Astrocyte (in vitro differentiated cells and primary cell): ENCODE measurements at regions not wholly inside any gene's neighbourhood (a gene's known extent, or its start where the extent isn't known, plus 50 kb on each side); places are given as distances from the start of the nearest gene placed in this dataset.

ENCODE experiments used
- DNase-seq: peaks from one replicate; pipeline ENCODE4 v3.0.0-alpha.2; 2010; ENCODE audit warnings: low read depth
- FAIRE-seq: peaks from 2 replicates; lab custom pipeline; 2011; peaks lifted over from hg19 to GRCh38; lab: Jason Lieb, UNC
- H2AFZ ChIP-seq: 2 replicates; pipeline ENCODE4 v1.6.0; 2012; ENCODE audit warnings: low read depth, low read length, inconsistent platforms
- H3K27ac ChIP-seq: 2 replicates; pipeline ENCODE4 v1.5.1; 2011; ENCODE audit warnings: low read depth, low read length, inconsistent platforms
- H3K27me3 ChIP-seq: 2 replicates; pipeline ENCODE4 v1.6.0; 2011; ENCODE audit warnings: low read length, inconsistent platforms; ENCODE audit not compliant: insufficient read depth
- H3K36me3 ChIP-seq: 2 replicates; pipeline ENCODE4 v1.5.1; 2011; ENCODE audit warnings: low read length, inconsistent platforms; ENCODE audit not compliant: insufficient read depth
- H3K4me1 ChIP-seq: 2 replicates; pipeline ENCODE4 v1.5.1; 2011; ENCODE audit warnings: low read length, inconsistent platforms; ENCODE audit not compliant: insufficient read depth
- H3K4me2 ChIP-seq: 2 replicates; pipeline ENCODE4 v1.6.0; 2012; ENCODE audit warnings: low read length, inconsistent platforms
- H3K4me3 ChIP-seq: 2 replicates; pipeline ENCODE4 v1.5.1; 2011; ENCODE audit warnings: low read depth, mild to moderate bottlenecking, low read length, inconsistent platforms; ENCODE audit not compliant: insufficient read depth
- H3K79me2 ChIP-seq: 2 replicates; pipeline ENCODE4 v1.6.0; 2012; ENCODE audit warnings: mild to moderate bottlenecking, low read length, inconsistent platforms; ENCODE audit not compliant: insufficient read depth
- H3K9ac ChIP-seq: 2 replicates; pipeline ENCODE4 v1.6.0; 2012; ENCODE audit warnings: mild to moderate bottlenecking, low read length, inconsistent platforms
- H3K9me3 ChIP-seq: 2 replicates; pipeline ENCODE4 v1.5.1; 2012; ENCODE audit warnings: low read depth, mild to moderate bottlenecking, low read length, inconsistent platforms; ENCODE audit not compliant: insufficient read depth
- H4K20me1 ChIP-seq: 2 replicates; pipeline ENCODE4 v1.6.0; 2012; ENCODE audit warnings: low read length, inconsistent platforms; ENCODE audit not compliant: insufficient read depth
- H3K27ac Mint-ChIP-seq: one replicate; pipeline ENCODE4 v1.8.0; 2021; ENCODE audit warnings: mild to moderate bottlenecking, mixed read lengths; ENCODE audit not compliant: unreplicated experiment
- H3K27me3 Mint-ChIP-seq: one replicate; pipeline ENCODE4 v1.8.0; 2021; ENCODE audit warnings: low read depth, mixed read lengths; ENCODE audit not compliant: unreplicated experiment
- H3K36me3 Mint-ChIP-seq: one replicate; pipeline ENCODE4 v1.8.0; 2021; ENCODE audit warnings: low read depth, mixed read lengths; ENCODE audit not compliant: unreplicated experiment
- H3K4me1 Mint-ChIP-seq: one replicate; pipeline ENCODE4 v1.8.0; 2021; ENCODE audit warnings: low read depth, mixed read lengths; ENCODE audit not compliant: unreplicated experiment
- H3K4me3 Mint-ChIP-seq: one replicate; pipeline ENCODE4 v1.8.0; 2021; ENCODE audit warnings: mild to moderate bottlenecking, moderate library complexity, mixed read lengths; ENCODE audit not compliant: unreplicated experiment
- H3K9me3 Mint-ChIP-seq: one replicate; pipeline ENCODE4 v1.8.0; 2021; ENCODE audit warnings: mild to moderate bottlenecking, mixed read lengths; ENCODE audit not compliant: unreplicated experiment
- EZH2 ChIP-seq: IDR thresholded peaks from 2 replicates; pipeline ENCODE4 v1.6.1; 2012; ENCODE audit warnings: mild to moderate bottlenecking, low read length, inconsistent platforms; ENCODE audit not compliant: insufficient read depth
- TF ChIP-seq, protein P1 (sequence below): IDR thresholded peaks from 2 replicates; pipeline ENCODE4 v1.5.1; 2011; ENCODE audit warnings: low read depth, mild to moderate bottlenecking, inconsistent platforms, low read length, moderate library complexity; ENCODE audit not compliant: insufficient read depth

- H3K27me3 ChIP-seq, result no peaks in the 10 kb centered on the region
- no peak overlapping the region for H3K4me3 ChIP-seq
- Mint-ChIP-seq H3K4me1 (peaks cover 11% of the 10 kb centered on the region), H3K27me3 (no peaks in the 10 kb centered on the region), H3K36me3 (no peaks in the 10 kb centered on the region), H3K4me3 (no peak overlapping the region), H3K27ac (no peak overlapping the region), H3K9me3 (no peaks in the 10 kb centered on the region)
- no peak overlapping the region for H3K4me2 ChIP-seq
- no peaks in the 10 kb centered on the region for H3K36me3 ChIP-seq
- no peaks in the 10 kb centered on the region for H3K4me1 ChIP-seq
- H4K20me1 ChIP-seq, result no peaks in the 10 kb centered on the region
- no peak for FAIRE-seq
- no peaks in the 10 kb centered on the region for H3K79me2 ChIP-seq
- peaks cover 5% of the 10 kb centered on the region for H3K9me3 ChIP-seq
- no peak overlapping the region for H2AFZ ChIP-seq
- no peak overlapping the region for H3K9ac ChIP-seq
- peak overlapping the region; percentile 11 for H3K27ac ChIP-seq
- DNase-seq, result peak; percentile 75
- TF ChIP-seq EZH2, result no peak
- TF ChIP-seq, protein P1, sequence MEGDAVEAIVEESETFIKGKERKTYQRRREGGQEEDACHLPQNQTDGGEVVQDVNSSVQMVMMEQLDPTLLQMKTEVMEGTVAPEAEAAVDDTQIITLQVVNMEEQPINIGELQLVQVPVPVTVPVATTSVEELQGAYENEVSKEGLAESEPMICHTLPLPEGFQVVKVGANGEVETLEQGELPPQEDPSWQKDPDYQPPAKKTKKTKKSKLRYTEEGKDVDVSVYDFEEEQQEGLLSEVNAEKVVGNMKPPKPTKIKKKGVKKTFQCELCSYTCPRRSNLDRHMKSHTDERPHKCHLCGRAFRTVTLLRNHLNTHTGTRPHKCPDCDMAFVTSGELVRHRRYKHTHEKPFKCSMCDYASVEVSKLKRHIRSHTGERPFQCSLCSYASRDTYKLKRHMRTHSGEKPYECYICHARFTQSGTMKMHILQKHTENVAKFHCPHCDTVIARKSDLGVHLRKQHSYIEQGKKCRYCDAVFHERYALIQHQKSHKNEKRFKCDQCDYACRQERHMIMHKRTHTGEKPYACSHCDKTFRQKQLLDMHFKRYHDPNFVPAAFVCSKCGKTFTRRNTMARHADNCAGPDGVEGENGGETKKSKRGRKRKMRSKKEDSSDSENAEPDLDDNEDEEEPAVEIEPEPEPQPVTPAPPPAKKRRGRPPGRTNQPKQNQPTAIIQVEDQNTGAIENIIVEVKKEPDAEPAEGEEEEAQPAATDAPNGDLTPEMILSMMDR, result no peak
Measured at GRCh38 chr5:165321912-165322311, 1816.5 kb downstream of the MAT2B start.

GRCh38 chr5:165325221-165325620 is 1819.8 kb downstream of the MAT2B start:
- Histone ChIP-seq H3K36me3 (no peaks in the 10 kb centered on the region), H3K9me3 (no peaks in the 10 kb centered on the region), H3K27ac (no peak overlapping the region), H3K27me3 (no peaks in the 10 kb centered on the region), H3K79me2 (no peaks in the 10 kb centered on the region), H3K4me1 (no peaks in the 10 kb centered on the region), H2AFZ (no peak overlapping the region), H3K9ac (no peak overlapping the region), H3K4me3 (no peak overlapping the region), H3K4me2 (no peak overlapping the region), H4K20me1 (no peaks in the 10 kb centered on the region)
- TF ChIP-seq, protein P1, result no peak
- no peak for TF ChIP-seq EZH2
- FAIRE-seq (no peak), DNase-seq (peak; percentile 73)
- no peaks in the 10 kb centered on the region for H3K27me3 Mint-ChIP-seq
- H3K4me1 Mint-ChIP-seq, result peaks cover 11% of the 10 kb centered on the region
- H3K4me3 Mint-ChIP-seq, result no peak overlapping the region
- no peaks in the 10 kb centered on the region for H3K36me3 Mint-ChIP-seq
- H3K27ac Mint-ChIP-seq, result no peak overlapping the region
- H3K9me3 Mint-ChIP-seq, result no peaks in the 10 kb centered on the region

- no peak overlapping the region for H3K9ac ChIP-seq
- Mint-ChIP-seq H3K27me3 (no peaks in the 10 kb centered on the region), H3K9me3 (no peaks in the 10 kb centered on the region), H3K27ac (no peak overlapping the region), H3K4me3 (no peak overlapping the region), H3K36me3 (no peaks in the 10 kb centered on the region), H3K4me1 (peaks cover 6% of the 10 kb centered on the region)
- no peaks in the 10 kb centered on the region for H3K36me3 ChIP-seq
- H3K9me3 ChIP-seq, result no peaks in the 10 kb centered on the region
- no peak overlapping the region for H2AFZ ChIP-seq
- H3K27me3 ChIP-seq, result no peaks in the 10 kb centered on the region
- H3K4me3 ChIP-seq, result no peak overlapping the region
- DNase-seq (no peak), FAIRE-seq (no peak)
- H3K4me1 ChIP-seq, result no peaks in the 10 kb centered on the region
- H3K27ac ChIP-seq, result no peak overlapping the region
- no peak for TF ChIP-seq EZH2
- TF ChIP-seq, protein P1, result no peak
- H3K4me2 ChIP-seq, result no peak overlapping the region
- H3K79me2 ChIP-seq, result no peaks in the 10 kb centered on the region
- no peaks in the 10 kb centered on the region for H4K20me1 ChIP-seq
Measured at GRCh38 chr5:165327631-165328030, 1822.2 kb downstream of the MAT2B start.
